Thyroid gland (tissue), 4 donors: ENCODE measurements at regions not wholly inside any gene's neighbourhood (a gene's known extent, or its start where the extent isn't known, plus 50 kb on each side); places are given as distances from the start of the nearest gene placed in this dataset.

Source experiments
- CTCF ChIP-seq, 6 experiments: fragments of 200-600 bp in 3 of 6; fragments of 450-650 bp in 3 of 6; sonication (generic) in 3 of 6; IDR thresholded peaks; one replicate each; pipeline ENCODE4 v1.5.1; 2016 to 2019; ENCODE audit warnings: antibody characterized with exemption in 6 of 6, mild to moderate bottlenecking in 2 of 6, inconsistent platforms in 1 of 6, moderate library complexity in 1 of 6
- POLR2A ChIP-seq, 2 donors: fragments of 450-650 bp; IDR thresholded peaks; one replicate each; pipeline ENCODE4 v1.6.1; 2017; ENCODE audit warnings: antibody characterized with exemption in 2 of 2, mild to moderate bottlenecking in 2 of 2, moderate library complexity in 1 of 2

GRCh38 chr5:98997000-98997399 is 68.2 kb upstream of the CHD1 start:
- no peak for TF ChIP-seq POLR2A (IDR thresholded peaks at IDR 0.05)
- TF ChIP-seq CTCF (IDR thresholded peaks at IDR 0.05): no peak
